Globus pallidus (tissue), 1 donor: ENCODE measurements at regions not wholly inside any gene's neighbourhood (a gene's known extent, or its start where the extent isn't known, plus 50 kb on each side); places are given as distances from the start of the nearest gene placed in this dataset.
"Not testable (repeated sequence)": the region's sequence is repeated elsewhere in the genome, so short reads cannot be mapped to it uniquely, and the experiment has no call there.

Experiments used
- DNase-seq: peaks from one replicate; pipeline ENCODE4 v3.0.0-alpha.2; 2015; ENCODE audit warnings: low spot score

GRCh38 chr7:120014925-120015465 lies 258.0 kb upstream of the KCND2 start:
- no peak for DNase-seq

GRCh38 chr7:120021085-120021484 lies 251.9 kb upstream of the KCND2 start:
- DNase-seq: no peak

GRCh38 chr7:120023494-120024167 lies 249.3 kb upstream of the KCND2 start:
- no peak for DNase-seq

- DNase-seq: no peak
These were observed 244.3 kb upstream of the KCND2 start for GRCh38 chr7:120028636-120029035.

GRCh38 chr7:120030876-120031275 lies 242.1 kb upstream of the KCND2 start:
- DNase-seq: no peak

- DNase-seq: peak; percentile 29
These were observed 239.9 kb upstream of the KCND2 start for GRCh38 chr7:120033114-120033513.

- no peak for DNase-seq
These were observed 233.8 kb upstream of the KCND2 start for GRCh38 chr7:120039138-120039537.

- no peak for DNase-seq
These were observed 231.2 kb upstream of the KCND2 start for GRCh38 chr7:120041798-120042197.

- DNase-seq: no peak
These were observed 229.7 kb upstream of the KCND2 start for GRCh38 chr7:120043250-120043649.

- no peak for DNase-seq
These were observed 220.0 kb upstream of the KCND2 start for GRCh38 chr7:120052884-120053382.

GRCh38 chr7:120053390-120053961 lies 219.5 kb upstream of the KCND2 start:
- DNase-seq: no peak

- no peak for DNase-seq
These were observed 218.4 kb upstream of the KCND2 start for GRCh38 chr7:120054376-120055100.

GRCh38 chr7:120055300-120055699 lies 217.7 kb upstream of the KCND2 start:
- no peak for DNase-seq

GRCh38 chr7:120056227-120056626 lies 216.7 kb upstream of the KCND2 start:
- DNase-seq: no peak

- no peak for DNase-seq
These were observed 213.3 kb upstream of the KCND2 start for GRCh38 chr7:120059641-120060040.

GRCh38 chr7:120060281-120060680 lies 212.7 kb upstream of the KCND2 start:
- DNase-seq: no peak

- no peak for DNase-seq
These were observed 212.1 kb upstream of the KCND2 start for GRCh38 chr7:120060875-120061274.

GRCh38 chr7:120064565-120064964 lies 208.4 kb upstream of the KCND2 start:
- DNase-seq: no peak

GRCh38 chr7:120066898-120067297 lies 206.1 kb upstream of the KCND2 start:
- not testable (repeated sequence) for DNase-seq

- DNase-seq: no peak
These were observed 202.8 kb upstream of the KCND2 start for GRCh38 chr7:120070201-120070600.

- DNase-seq: no peak
These were observed 195.2 kb upstream of the KCND2 start for GRCh38 chr7:120077777-120078176.

GRCh38 chr7:120079022-120079421 lies 194.0 kb upstream of the KCND2 start:
- no peak for DNase-seq

- DNase-seq: no peak
These were observed 193.3 kb upstream of the KCND2 start for GRCh38 chr7:120079704-120080103.
